Activated B cell treated with CpG ODN at 0.5 μM for 24 hours (primary cell): ENCODE measurements at regions not wholly inside any gene's neighbourhood (a gene's known extent, or its start where the extent isn't known, plus 50 kb on each side); places are given as distances from the start of the nearest gene placed in this dataset.

ENCODE experiments used
- ATAC-seq: fragments of 200-7000 bp; cut with Tn5 transposase; one replicate; pipeline ENCODE4 v1.10.0; 2021; ENCODE audit warnings: low read depth, mild to moderate bottlenecking, moderate library complexity
- CTCF ChIA-PET: fragments of 350-600 bp; sonication (Branson Sonifier 250); formaldehyde crosslinking; loops from one replicate; lab custom pipeline; 2021; ENCODE audit warnings: antibody characterized with exemption; lab: Charles Lee
- POLR2A ChIA-PET: fragments of 350-600 bp; sonication (Branson Sonifier 250); formaldehyde crosslinking; loops from one replicate; lab custom pipeline; 2021; ENCODE audit warnings: antibody characterized with exemption; lab: Charles Lee
- DNase-seq: peaks from one replicate; pipeline ENCODE4 v3.0.0; 2022
- H3K27ac Mint-ChIP-seq: one replicate; pipeline ENCODE4 v1.8.0; 2020; ENCODE audit warnings: mixed read lengths
- H3K27me3 Mint-ChIP-seq: one replicate; pipeline ENCODE4 v1.8.0; 2021; ENCODE audit warnings: mixed read lengths
- H3K36me3 Mint-ChIP-seq: one replicate; pipeline ENCODE4 v1.8.0; 2021; ENCODE audit warnings: low read depth, mixed read lengths
- H3K4me1 Mint-ChIP-seq: one replicate; pipeline ENCODE4 v1.8.0; 2021; ENCODE audit warnings: mixed read lengths
- H3K4me3 Mint-ChIP-seq: one replicate; pipeline ENCODE4 v1.8.0; 2020; ENCODE audit warnings: mild to moderate bottlenecking, mixed read lengths
- H3K9me3 Mint-ChIP-seq: one replicate; pipeline ENCODE4 v1.8.0; 2020; ENCODE audit warnings: mixed read lengths
- intact Hi-C: fragments of 100-400 bp; cut with micrococcal nuclease; formaldehyde crosslinking; loops from one replicate; pipeline ENCODE4 v1.15.1; 2024
- TF ChIP-seq, protein P1 (sequence below): fragments of 200-600 bp; IDR thresholded peaks from one replicate; pipeline ENCODE4 v1.8.0; 2022; ENCODE audit warnings: antibody characterized with exemption, mild to moderate bottlenecking

DNA sequence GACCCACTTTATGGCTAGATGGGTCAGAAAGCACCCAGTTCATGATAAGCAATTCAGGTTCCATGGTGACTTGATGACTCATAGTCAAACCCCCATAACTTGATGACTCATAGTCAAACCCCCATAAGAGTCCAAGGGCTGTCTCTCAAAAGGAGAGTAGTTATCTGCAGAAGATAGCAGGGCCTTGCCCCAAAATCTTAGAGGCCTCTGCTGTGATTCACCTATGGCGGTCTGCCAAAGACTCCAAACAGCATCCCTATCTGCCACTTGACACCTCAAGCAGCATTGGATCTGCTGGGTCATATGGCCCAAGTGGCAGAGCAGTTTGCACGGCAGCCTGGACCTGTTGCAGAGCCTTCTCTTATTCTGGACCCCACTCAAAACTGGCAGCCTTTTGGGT, 395.2 kb upstream of the KIF2A start:
- intact Hi-C loops, result no loop called here
- H3K36me3 Mint-ChIP-seq, result no peaks in the 10 kb centered on the region
- DNase-seq (no peak), ATAC-seq (no peak)
- no peaks in the 10 kb centered on the region for H3K4me1 Mint-ChIP-seq
- H3K9me3 Mint-ChIP-seq, result peaks cover 3% of the 10 kb centered on the region
- TF ChIP-seq, protein P1, sequence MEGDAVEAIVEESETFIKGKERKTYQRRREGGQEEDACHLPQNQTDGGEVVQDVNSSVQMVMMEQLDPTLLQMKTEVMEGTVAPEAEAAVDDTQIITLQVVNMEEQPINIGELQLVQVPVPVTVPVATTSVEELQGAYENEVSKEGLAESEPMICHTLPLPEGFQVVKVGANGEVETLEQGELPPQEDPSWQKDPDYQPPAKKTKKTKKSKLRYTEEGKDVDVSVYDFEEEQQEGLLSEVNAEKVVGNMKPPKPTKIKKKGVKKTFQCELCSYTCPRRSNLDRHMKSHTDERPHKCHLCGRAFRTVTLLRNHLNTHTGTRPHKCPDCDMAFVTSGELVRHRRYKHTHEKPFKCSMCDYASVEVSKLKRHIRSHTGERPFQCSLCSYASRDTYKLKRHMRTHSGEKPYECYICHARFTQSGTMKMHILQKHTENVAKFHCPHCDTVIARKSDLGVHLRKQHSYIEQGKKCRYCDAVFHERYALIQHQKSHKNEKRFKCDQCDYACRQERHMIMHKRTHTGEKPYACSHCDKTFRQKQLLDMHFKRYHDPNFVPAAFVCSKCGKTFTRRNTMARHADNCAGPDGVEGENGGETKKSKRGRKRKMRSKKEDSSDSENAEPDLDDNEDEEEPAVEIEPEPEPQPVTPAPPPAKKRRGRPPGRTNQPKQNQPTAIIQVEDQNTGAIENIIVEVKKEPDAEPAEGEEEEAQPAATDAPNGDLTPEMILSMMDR, result no peak
- no peak overlapping the region for H3K4me3 Mint-ChIP-seq
- H3K27ac Mint-ChIP-seq, result no peak overlapping the region
- ChIA-PET CTCF (no interaction called here), POLR2A (no interaction called here)
- no peaks in the 10 kb centered on the region for H3K27me3 Mint-ChIP-seq

DNA sequence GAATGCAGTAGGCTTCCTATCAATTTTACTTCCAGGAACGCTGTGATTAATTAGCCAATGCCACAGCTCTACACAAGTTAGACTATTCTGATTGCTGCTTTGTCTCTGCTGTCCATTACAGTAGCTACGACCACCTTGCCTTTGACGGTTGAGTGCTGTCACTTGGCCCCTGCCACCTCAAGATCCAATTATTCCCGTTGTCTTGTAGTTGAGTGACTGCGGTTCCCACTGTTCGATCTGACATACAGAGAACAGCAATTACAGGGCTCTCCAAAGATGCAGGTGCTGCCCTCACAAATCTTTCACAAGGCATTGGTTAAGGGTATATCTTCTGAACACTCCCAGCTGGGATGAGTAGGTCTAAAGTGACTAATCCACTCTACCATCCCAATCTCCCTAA, 393.4 kb upstream of the KIF2A start:
- Mint-ChIP-seq H3K27ac (no peak overlapping the region), H3K4me1 (no peaks in the 10 kb centered on the region), H3K4me3 (no peak overlapping the region), H3K36me3 (no peaks in the 10 kb centered on the region), H3K9me3 (peaks cover 3% of the 10 kb centered on the region), H3K27me3 (peaks cover 2% of the 10 kb centered on the region)
- DNase-seq (no peak), ATAC-seq (no peak)
- POLR2A ChIA-PET, result no interaction called here
- CTCF ChIA-PET, result no interaction called here
- intact Hi-C loops, result no loop called here
- TF ChIP-seq, protein P1, result no peak

DNA sequence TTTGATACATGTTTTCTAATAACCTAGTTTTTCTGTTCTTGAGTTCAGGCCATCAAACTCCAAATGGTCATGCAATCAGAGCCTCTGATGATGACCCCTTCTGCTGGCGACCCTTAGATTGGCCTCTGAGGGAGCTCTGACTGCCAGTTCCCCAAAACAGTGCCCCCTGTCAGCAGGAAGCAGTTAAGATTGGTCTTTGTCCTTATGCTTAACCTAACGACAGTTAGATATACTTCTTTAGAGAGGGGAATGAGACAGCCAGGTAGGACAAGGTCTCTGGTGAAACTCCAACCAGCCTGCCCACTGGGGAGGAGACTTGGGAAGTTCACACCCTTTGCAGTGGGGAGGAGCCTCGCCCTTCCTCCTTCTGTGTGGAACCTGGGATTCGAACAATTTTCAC, 390.4 kb upstream of the KIF2A start:
- CTCF ChIA-PET, result no interaction called here
- Mint-ChIP-seq H3K4me3 (no peak overlapping the region), H3K27ac (no peak overlapping the region), H3K4me1 (no peaks in the 10 kb centered on the region), H3K9me3 (no peaks in the 10 kb centered on the region), H3K27me3 (peaks cover 2% of the 10 kb centered on the region), H3K36me3 (no peaks in the 10 kb centered on the region)
- DNase-seq, result no peak
- TF ChIP-seq, protein P1, result no peak
- ATAC-seq, result no peak
- intact Hi-C loops, result no loop called here
- POLR2A ChIA-PET, result no interaction called here

DNA sequence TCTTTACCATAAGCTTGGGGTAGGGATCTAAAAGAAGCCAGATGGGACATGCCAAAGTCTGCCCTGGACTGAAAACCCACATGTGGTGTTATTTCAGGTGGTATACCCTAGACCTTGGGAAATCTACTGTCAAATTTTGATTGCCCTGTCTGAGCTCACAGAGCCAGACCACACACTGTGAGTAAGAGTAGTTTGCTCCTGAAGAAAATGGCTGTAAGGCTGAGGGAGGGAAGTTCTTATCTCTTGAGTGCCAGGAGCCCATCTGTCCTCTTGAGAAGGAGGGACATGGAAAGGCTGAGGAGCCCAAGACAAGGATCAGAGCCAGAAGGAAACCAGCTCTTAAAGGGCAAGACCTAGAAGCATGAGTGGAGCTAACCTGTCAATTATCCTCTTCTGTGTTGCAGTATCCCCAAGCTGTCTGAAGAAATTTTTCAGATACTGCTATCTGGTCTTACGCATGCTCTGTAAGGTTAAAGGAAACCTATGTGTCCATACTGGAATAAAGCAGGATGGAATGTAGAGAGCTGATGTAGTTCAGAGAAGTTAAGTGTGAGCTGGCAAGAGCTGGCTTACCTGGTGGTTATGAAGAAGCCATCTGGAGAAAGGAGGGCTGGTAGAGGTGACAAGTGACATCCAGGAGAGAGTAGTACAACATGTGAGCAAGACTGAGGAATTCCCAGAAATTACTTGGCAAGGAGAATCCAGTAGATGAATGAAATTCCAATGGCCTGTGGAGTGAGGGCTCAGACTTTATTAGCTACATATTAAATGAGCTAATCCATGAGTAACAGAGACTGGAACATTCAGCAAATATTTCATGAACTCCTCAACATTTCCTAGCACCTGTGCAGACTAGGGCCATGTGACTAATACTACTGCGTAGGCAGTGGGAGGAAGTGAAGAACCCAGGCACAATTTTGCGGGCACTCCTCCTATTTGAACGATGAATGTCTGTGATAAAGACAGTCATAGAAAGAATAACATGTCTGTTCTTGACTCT, 389.1 kb upstream of the KIF2A start:
- TF ChIP-seq, protein P1, result no peak
- H3K4me1 Mint-ChIP-seq, result no peaks in the 10 kb centered on the region
- CTCF ChIA-PET, result no interaction called here
- H3K27ac Mint-ChIP-seq, result no peak overlapping the region
- no peaks in the 10 kb centered on the region for H3K36me3 Mint-ChIP-seq
- ATAC-seq (no peak), DNase-seq (no peak)
- POLR2A ChIA-PET, result no interaction called here
- no peak overlapping the region for H3K4me3 Mint-ChIP-seq
- H3K9me3 Mint-ChIP-seq, result no peaks in the 10 kb centered on the region
- intact Hi-C loops, result no loop called here
- H3K27me3 Mint-ChIP-seq, result peaks cover 2% of the 10 kb centered on the region

DNA sequence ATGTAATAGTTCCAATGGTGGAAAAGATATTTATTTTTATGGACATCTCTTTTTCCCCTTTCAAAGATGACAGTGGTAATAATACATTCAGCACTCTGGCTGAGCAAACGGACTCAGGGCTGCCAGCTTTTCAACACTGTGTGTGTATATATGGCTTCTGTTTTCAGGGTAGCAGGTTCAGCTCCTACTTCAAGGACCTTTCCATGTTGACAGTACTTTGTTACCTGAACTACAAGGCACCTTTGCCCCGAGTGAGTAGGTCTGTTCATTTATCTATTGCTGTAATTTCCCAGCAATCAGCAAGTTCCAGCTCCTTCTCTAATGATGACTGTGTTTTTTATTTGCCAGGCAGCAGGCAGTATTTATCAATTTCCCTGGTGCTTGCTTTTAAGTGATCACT, 387.4 kb upstream of the KIF2A start:
- H3K27me3 Mint-ChIP-seq, result peaks cover 2% of the 10 kb centered on the region
- H3K4me1 Mint-ChIP-seq, result no peaks in the 10 kb centered on the region
- ChIA-PET POLR2A (no interaction called here), CTCF (no interaction called here)
- ATAC-seq (no peak), DNase-seq (no peak)
- no peaks in the 10 kb centered on the region for H3K9me3 Mint-ChIP-seq
- no peaks in the 10 kb centered on the region for H3K36me3 Mint-ChIP-seq
- TF ChIP-seq, protein P1, result no peak
- intact Hi-C loops, result no loop called here
- no peak overlapping the region for H3K27ac Mint-ChIP-seq
- H3K4me3 Mint-ChIP-seq, result no peak overlapping the region
